ENCODE measurements at regions not wholly inside any gene's neighbourhood (a gene's known extent, or its start where the extent isn't known, plus 50 kb on each side); places are given as distances from the start of the nearest gene placed in this dataset.

DNA sequence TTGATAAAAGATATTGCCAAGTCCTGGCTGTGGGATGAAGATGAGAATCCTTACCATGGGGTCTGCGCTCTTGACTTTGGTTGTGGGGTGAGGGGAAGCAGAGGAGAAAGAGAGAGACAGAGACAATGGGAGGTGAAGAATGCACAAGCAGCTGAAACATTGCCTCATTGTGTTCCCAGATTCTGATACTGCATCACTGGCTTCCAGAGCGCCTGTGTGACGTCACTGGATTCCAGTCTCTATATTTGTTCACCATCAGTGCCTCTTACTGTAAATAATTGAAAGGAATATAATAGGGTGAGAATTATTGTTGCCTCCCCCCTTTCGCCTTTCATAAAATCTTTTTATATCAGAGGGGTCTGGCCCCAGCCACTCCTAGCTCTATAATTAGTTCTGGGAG, 188.9 kb upstream of the NTF3 start:
- TF ChIP-seq CTCF (IDR thresholded peaks at IDR 0.05) (no peak), POLR2A (IDR thresholded peaks at IDR 0.05) (no peak)
- Histone ChIP-seq H3K27me3 (no peaks in the 10 kb centered on the region), H3K4me3 (no peak overlapping the region), H3K36me3 (replicated peaks in 1 of 2; ENCODE audit: insufficient read depth in 1 of 2, low read depth in 2 of 2) (no peaks in the 10 kb centered on the region), H3K27ac (no peak overlapping the region), H3K4me1 (no peaks in the 10 kb centered on the region), H3K9me3 (no peaks in the 10 kb centered on the region)
- ATAC-seq, result no peak
- DNase-seq, result no peak
- intact Hi-C loops (cut with DNase I), result no loop called here
- WGBS, 2 donors, result 69 to 72% methylated on average over 4 of the region's 4 CpGs

GRCh38 chr12:5244513-5244972, 187.4 kb upstream of the NTF3 start:
- WGBS, 2 donors, result 25 to 39% methylated on average over 5 of the region's 5 CpGs
- no peak for TF ChIP-seq POLR2A (IDR thresholded peaks at IDR 0.05)
- TF ChIP-seq CTCF (IDR thresholded peaks at IDR 0.05), result no peak
- intact Hi-C loops (cut with DNase I), result no loop called here
- Histone ChIP-seq H3K4me3 (no peak overlapping the region), H3K9me3 (no peaks in the 10 kb centered on the region), H3K27me3 (no peaks in the 10 kb centered on the region), H3K27ac (no peak overlapping the region), H3K36me3 (replicated peaks in 1 of 2; ENCODE audit: insufficient read depth in 1 of 2, low read depth in 2 of 2) (no peaks in the 10 kb centered on the region), H3K4me1 (no peaks in the 10 kb centered on the region)
- DNase-seq (no peak), ATAC-seq (no peak)

DNA sequence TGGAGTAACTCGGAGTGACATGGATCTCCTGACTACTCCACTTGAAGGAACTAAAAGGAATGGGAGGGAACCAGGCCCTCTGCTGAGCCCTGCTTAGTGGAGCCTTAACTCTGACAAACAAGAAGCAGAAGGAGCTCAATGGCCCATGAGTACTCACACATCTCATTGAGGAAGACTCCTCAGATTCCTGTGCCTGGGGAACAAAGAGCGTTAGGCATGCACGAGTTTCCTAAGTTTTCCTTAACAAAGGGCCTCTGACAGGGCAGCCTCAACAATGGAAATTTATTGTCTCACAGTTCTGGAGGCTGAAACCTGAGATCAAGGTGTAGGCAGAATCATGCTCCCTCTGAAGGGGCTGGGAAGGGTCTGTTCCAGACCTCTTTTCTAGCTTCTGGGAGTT, 185.7 kb upstream of the NTF3 start:
- intact Hi-C loops (cut with DNase I), result no loop called here
- 66 to 73% methylated on average over 3 of the region's 3 CpGs for WGBS, 2 donors
- Histone ChIP-seq H3K9me3 (no peaks in the 10 kb centered on the region), H3K27me3 (no peaks in the 10 kb centered on the region), H3K36me3 (replicated peaks in 1 of 2; ENCODE audit: insufficient read depth in 1 of 2, low read depth in 2 of 2) (no peaks in the 10 kb centered on the region), H3K4me1 (no peaks in the 10 kb centered on the region), H3K4me3 (no peak overlapping the region), H3K27ac (no peak overlapping the region)
- no peak for TF ChIP-seq POLR2A (IDR thresholded peaks at IDR 0.05)
- TF ChIP-seq CTCF (IDR thresholded peaks at IDR 0.05), result no peak
- ATAC-seq (no peak), DNase-seq (no peak)

GRCh38 chr12:5247144-5247543, 184.8 kb upstream of the NTF3 start:
- H3K27me3 ChIP-seq, result no peaks in the 10 kb centered on the region
- no peaks in the 10 kb centered on the region for H3K36me3 ChIP-seq (replicated peaks in 1 of 2; ENCODE audit: insufficient read depth in 1 of 2, low read depth in 2 of 2)
- DNase-seq (no peak), ATAC-seq (no peak)
- TF ChIP-seq POLR2A (IDR thresholded peaks at IDR 0.05) (no peak), CTCF (IDR thresholded peaks at IDR 0.05) (no peak)
- no peaks in the 10 kb centered on the region for H3K4me1 ChIP-seq
- intact Hi-C loops (cut with DNase I), result no loop called here
- no peak overlapping the region for H3K27ac ChIP-seq
- 47 to 51% methylated on average over 3 of the region's 3 CpGs for WGBS, 2 donors
- no peak overlapping the region for H3K4me3 ChIP-seq
- H3K9me3 ChIP-seq, result no peaks in the 10 kb centered on the region

GRCh38 chr12:5248230-5248629, 183.7 kb upstream of the NTF3 start:
- Histone ChIP-seq H3K4me1 (no peaks in the 10 kb centered on the region), H3K9me3 (no peaks in the 10 kb centered on the region), H3K36me3 (replicated peaks in 1 of 2; ENCODE audit: insufficient read depth in 1 of 2, low read depth in 2 of 2) (no peaks in the 10 kb centered on the region), H3K27ac (no peak overlapping the region), H3K4me3 (no peak overlapping the region), H3K27me3 (no peaks in the 10 kb centered on the region)
- TF ChIP-seq POLR2A (IDR thresholded peaks at IDR 0.05) (no peak), CTCF (IDR thresholded peaks at IDR 0.05) (no peak)
- no peak for ATAC-seq
- intact Hi-C loops (cut with DNase I), result no loop called here
- 48 to 55% methylated on average over 3 of the region's 3 CpGs for WGBS, 2 donors
- no peak for DNase-seq
